Lung microvascular endothelial cell (primary cell): ENCODE measurements at regions not wholly inside any gene's neighbourhood (a gene's known extent, or its start where the extent isn't known, plus 50 kb on each side); places are given as distances from the start of the nearest gene placed in this dataset.

Experiments used
- DNase-seq, 2 donors: peaks; one replicate each; pipeline versions ENCODE4 v3.0.0 to v3.0.0-alpha.2; 2010; ENCODE audit warnings: low read depth in 2 of 2

DNA sequence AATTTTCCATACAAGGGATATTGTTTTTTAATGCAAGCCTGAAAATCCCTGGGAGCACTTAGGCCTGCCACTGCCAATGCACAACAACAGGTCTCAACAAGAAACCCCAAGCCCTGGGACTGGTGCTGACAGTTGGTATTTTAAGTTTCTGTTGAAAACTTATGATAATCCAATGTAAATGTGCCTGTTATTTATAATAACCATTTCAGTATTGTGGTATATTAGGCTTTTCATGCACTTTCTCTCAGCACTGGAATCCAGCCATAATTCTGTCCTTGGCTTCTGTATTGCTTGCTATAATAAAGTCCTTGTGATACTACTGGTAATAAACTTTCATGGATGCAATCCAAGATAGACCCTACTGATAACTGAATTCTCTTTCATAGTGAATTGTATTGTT, 218.9 kb downstream of the PCDH7 start:
- no peak for DNase-seq

DNA sequence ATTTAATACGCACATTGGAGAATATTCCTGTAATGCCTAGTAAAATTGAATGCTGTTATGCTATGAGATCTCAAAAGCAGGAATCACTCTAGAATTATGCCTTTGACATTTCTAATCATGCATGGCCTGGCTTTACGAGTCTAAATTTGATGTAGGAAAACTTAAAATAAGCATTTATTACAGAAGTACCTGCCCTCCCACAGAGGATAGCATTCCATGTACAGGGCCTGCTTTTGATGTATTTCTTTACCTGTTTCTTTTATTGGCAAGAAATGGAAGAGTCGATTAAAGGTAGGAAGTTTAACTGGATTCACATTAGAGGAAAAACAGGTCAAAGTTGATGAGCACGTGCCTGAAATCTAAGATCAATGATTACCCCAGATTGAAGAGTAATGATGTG, 219.5 kb downstream of the PCDH7 start:
- DNase-seq = no peak

- no peak for DNase-seq
Observed at GRCh38 chr4:30941641-30942040, 221.5 kb downstream of the PCDH7 start.

GRCh38 chr4:30943356-30943755, 223.2 kb downstream of the PCDH7 start:
- DNase-seq = no peak

- DNase-seq = no peak
Observed at GRCh38 chr4:30945586-30945985, 225.4 kb downstream of the PCDH7 start.

DNA sequence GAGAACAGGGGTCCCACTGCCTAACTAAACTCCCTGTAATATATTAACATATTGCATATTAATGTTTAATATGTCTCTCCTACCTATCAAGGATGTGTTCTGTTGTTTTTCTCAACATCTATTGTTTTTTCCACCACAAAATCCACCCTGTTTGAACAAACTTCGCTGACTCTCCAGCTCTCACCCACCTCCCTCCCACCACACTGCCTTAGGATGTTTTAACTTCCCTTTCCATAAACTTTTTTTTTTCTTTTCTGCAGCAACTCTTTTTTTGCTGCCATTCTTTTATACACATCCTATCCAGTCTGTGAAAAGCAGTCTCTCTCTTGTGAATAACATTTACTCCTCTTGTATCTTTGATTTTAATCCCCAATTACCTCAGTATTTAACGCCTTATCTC, 226.1 kb downstream of the PCDH7 start:
- no peak for DNase-seq

DNA sequence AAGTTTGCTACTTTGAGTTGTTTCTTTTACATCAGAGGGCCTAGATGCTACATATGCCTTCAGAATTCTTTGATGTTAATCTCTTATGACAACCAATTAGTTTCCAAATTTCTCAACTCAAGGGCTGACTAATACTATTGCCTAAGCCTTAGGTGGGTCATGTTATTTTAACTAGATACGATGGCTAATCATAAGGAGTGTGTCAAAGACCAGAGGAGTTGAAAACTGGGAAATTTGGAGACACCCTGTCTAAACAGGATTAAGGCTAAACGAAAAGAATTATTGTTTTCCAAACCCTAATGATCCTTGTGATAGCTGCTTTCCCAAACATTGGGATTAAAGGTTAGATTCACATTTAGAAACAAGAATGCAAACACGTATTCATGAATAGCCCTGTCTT, 228.5 kb downstream of the PCDH7 start:
- no peak for DNase-seq

DNA sequence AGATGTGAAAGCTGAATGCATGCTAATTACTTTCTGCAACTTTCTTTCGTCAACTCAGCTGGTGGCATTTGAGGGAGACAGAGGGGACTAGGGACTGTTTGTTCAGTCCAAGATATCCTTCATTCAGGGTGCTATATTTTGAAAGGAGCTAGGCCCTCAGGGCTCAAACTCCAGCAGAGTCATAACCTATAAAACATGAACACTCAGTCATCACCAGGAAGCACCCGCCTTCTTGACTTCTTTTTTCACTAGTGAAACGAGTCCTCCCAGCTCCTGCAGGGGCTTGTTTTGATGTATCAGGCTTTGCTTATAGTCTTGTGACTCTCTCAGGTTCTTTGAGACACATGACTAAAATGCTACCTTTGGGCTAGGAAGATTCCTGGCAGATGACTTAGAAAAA, 230.6 kb downstream of the PCDH7 start:
- DNase-seq = no peak

DNA sequence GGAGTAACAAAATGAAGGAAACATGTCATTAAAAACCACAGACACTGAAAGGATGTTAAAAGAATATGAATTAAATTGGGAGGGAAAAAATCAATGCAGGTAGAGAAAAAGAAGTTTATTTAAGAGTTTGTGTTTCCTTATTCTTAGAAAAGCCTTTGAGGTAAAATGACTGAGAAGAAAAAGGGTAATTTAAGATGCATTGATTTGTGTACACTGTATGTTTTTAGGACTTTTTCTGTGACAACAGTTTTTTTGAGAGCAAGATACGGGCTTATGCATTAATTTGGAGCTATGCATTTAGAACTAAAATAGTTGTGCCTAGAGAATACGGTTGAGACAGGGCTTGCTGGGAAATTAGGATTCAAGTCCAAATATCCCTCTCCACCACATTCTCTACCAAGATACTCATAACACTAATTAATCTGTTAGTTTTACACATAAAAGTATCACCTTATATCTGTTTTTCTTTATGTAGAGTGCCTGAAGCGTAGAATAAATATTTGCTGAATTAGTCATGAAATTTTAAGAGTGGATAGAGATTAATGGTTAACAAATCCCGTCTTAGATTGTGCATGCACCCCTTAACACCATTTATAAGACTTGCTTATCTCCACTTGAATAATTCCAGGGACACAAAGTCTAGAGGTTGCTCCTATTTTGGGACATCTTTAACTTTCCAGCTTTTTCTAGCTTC, 232.5 kb downstream of the PCDH7 start:
- DNase-seq = no peak

GRCh38 chr4:30953799-30954198, 233.6 kb downstream of the PCDH7 start:
- DNase-seq = no peak

- no peak for DNase-seq
Observed at GRCh38 chr4:30956916-30957315, 236.7 kb downstream of the PCDH7 start.

DNA sequence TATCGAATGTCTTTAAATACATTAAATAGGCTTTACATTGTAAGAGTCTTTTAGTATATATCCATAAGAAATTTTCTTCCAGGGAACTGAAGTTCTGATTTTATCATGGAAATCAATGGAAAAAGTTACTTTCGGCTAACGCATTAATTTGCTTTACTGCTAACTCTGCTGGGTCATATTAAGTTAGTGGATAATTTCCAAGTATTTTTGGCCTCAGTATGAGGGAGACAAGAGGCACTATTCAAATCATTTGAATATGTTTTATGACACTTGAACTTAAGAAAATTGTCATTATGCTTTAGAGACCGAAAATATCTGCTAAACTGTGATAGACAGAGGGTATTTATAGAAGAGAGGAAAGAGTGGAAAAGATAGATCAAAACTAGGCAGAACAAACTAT, 237.5 kb downstream of the PCDH7 start:
- DNase-seq = no peak

DNA sequence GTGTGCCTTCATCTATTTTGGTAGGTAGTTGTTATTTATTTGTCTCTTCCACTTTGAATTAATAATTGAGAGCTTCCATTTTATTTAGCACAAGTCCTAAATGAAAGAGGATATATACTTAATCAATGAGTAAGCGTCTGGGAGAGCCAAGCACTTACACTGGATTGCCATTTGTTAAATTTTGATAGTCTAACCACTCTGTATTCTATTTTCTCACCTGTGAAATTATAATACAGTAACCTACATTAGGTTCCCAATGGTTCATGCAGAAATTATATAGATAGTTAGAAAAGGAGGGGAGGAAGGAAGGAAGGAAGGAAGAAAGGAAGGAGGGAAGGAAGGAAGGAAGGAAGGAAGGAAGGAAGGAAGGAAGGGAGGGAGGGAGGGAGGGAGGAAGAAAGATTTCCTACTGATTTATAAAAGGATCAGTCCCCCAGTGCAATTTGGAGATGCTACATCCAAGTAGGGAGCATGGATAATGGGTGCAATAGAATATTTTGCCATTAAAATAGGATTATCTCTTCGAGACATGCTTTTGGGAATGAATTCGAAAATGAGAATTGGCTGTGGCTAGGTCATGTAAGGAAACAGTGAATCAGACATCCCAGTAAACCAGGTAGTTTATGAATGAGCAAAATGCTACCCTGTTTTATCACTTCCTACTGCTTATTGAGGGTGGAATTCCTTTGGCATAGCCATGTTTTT, 239.8 kb downstream of the PCDH7 start:
- DNase-seq = no peak

DNA sequence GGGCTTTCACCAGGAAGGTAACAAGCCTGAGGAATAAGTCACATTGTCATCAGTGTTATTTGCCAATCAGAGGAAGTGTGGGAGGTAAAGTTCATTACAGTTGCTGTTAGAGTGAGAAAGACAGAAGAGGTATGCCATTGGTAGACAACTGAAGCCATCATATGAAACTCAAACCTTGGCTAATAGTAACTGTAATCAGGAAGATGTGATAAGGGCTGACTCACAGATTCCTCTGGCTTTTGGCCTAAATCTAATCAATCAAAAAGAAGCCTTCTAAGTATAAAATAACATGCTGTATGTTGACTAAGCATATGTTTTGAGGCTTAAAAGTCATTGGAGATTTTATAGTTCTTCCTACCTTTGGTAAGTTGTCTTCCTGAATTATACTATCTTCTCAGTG, 242.8 kb downstream of the PCDH7 start:
- DNase-seq = peak; percentile 4 to 40

- no peak for DNase-seq
Observed at GRCh38 chr4:30968926-30969325, 248.8 kb downstream of the PCDH7 start.

- no peak for DNase-seq
Observed at GRCh38 chr4:30972542-30972941, 252.4 kb downstream of the PCDH7 start.

- DNase-seq = no peak
Observed at GRCh38 chr4:30973993-30974392, 253.8 kb downstream of the PCDH7 start.

DNA sequence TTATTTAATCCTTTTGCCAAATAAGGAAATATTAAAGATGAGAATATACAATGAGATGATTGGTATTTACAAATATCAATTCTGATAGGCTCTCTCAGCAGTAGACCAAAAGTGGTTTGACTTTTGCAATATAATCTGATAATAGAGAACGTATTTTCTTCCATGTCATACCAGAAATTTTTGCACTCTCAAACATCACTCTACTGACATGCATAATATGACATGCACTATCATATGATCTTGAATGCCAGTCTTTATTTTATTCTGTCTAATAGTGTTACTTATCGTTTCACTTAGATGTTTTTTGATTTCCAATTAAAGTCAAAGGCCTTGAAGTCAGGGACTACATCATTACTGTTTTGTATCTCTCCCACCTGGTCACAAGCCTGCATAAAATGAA, 259.2 kb downstream of the PCDH7 start:
- DNase-seq = no peak

GRCh38 chr4:30989508-30989907, 269.3 kb downstream of the PCDH7 start:
- DNase-seq = no peak

GRCh38 chr4:30996841-30997240, 276.7 kb downstream of the PCDH7 start:
- DNase-seq = no peak

GRCh38 chr4:31005037-31005436, 284.9 kb downstream of the PCDH7 start:
- DNase-seq = no peak

DNA sequence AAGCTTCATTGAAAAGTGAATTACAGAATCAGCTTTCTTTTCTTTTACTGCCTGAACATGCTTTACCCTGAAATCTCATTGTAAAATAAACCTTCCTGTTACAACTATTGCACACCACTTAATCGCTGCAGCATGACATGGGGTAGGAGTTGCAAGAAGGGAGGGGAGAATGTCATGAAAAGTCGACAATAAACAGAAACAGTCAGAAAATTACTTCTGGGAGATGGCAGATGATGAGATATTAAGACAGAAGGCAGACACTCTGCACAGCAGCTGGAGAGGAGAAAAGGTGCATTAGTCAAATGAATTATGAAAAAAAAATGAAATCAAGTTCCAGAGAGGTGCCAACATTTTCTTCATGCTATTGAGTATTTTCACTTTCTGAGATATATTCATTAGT, 287.7 kb downstream of the PCDH7 start:
- DNase-seq = no peak

- DNase-seq = no peak
Observed at GRCh38 chr4:31009926-31010325, 289.8 kb downstream of the PCDH7 start.

GRCh38 chr4:31015123-31015522, 295.0 kb downstream of the PCDH7 start:
- DNase-seq = no peak
